ENCODE measurements at regions not wholly inside any gene's neighbourhood (a gene's known extent, or its start where the extent isn't known, plus 50 kb on each side); places are given as distances from the start of the nearest gene placed in this dataset.
"Not testable (repeated sequence)": the region's sequence is repeated elsewhere in the genome, so short reads cannot be mapped to it uniquely, and the experiment has no call there.

DNA sequence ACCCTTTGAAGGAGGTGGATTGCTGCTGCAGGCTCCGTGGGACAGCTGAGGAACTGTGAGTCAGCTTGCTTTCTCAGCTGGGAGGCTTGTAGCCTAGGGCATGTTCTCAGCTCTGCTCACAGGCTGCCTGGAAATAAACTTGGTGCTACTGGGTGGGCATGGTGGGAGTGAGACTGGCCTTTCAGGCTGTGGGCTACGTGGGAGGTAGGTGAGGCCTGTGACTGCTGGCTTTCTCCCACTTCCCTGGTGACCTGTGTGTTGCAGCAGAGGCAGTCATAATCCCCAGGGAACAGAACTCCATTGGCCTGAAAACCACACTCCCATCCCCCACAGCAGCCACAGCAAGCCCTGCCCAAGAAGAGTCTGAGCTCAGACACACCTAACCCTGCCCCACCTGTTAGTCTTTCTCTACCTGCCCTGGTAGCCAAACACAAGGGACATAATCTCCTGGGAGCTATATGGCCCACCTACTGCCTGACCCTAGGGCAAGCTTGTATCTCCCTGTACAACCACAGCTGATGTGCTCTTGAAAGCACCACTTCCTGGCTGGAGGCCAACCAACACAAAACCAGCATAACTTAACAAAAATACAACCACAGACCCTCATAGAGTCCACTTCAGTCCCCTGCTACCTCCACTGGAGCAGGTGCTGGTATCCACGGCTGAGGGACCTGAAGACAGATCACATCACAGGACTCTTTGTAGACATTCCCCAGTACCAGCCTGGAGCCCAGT, 236.5 kb downstream of the SQOR start:
- DNase-seq (ENCODE audit: low read depth in 6 of 9, low spot score in 9 of 9): no peak
- WGBS: 89% methylated on average over 3 of the region's 3 CpGs
- no peaks in the 10 kb centered on the region for H3K4me1 ChIP-seq (ENCODE audit: control insufficient read depth in 2 of 2, insufficient read depth in 2 of 2, low read length in 2 of 2)
- no peaks in the 10 kb centered on the region for H3K9me3 ChIP-seq (ENCODE audit: control insufficient read depth in 2 of 2, insufficient read depth in 1 of 2, low read length in 1 of 2)
- H3K27ac ChIP-seq (ENCODE audit: low read depth in 1 of 2, low read length in 1 of 2): no peak overlapping the region
- H3K4me3 ChIP-seq (ENCODE audit: low read length in 2 of 2): no peak overlapping the region
- no peaks in the 10 kb centered on the region for H3K27me3 ChIP-seq (ENCODE audit: control insufficient read depth in 2 of 2, insufficient read depth in 1 of 2, low read length in 1 of 2)
- no peaks in the 10 kb centered on the region for H3K36me3 ChIP-seq (ENCODE audit: control insufficient read depth in 2 of 2, insufficient read depth in 2 of 2, low read length in 1 of 2)

DNA sequence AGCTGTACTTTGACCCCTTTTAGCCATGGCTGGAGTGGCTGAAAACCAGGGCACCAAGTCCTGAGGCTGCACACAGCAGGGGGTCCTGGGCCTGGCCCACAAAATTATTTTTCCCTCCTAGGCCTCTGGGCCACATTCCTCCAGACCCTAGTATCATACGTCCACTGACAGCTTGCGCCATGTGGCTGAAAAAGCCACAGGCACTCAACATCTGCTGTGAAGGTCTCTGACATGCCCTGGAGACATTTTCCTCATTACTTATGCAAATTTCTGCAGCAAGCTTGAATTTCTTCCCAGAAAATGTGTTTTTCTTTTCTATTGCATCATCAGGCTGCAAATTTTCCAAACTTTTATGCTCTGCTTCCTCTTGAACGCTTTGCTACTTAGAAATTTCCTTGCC, 239.0 kb downstream of the SQOR start:
- H3K27ac ChIP-seq (ENCODE audit: low read depth in 1 of 2, low read length in 1 of 2): no peak overlapping the region
- no peaks in the 10 kb centered on the region for H3K9me3 ChIP-seq (ENCODE audit: control insufficient read depth in 2 of 2, insufficient read depth in 1 of 2, low read length in 1 of 2)
- H3K36me3 ChIP-seq (ENCODE audit: control insufficient read depth in 2 of 2, insufficient read depth in 2 of 2, low read length in 1 of 2): no peaks in the 10 kb centered on the region
- no peak for DNase-seq (ENCODE audit: low read depth in 6 of 9, low spot score in 9 of 9)
- no peaks in the 10 kb centered on the region for H3K4me1 ChIP-seq (ENCODE audit: control insufficient read depth in 2 of 2, insufficient read depth in 2 of 2, low read length in 2 of 2)
- no peaks in the 10 kb centered on the region for H3K27me3 ChIP-seq (ENCODE audit: control insufficient read depth in 2 of 2, insufficient read depth in 1 of 2, low read length in 1 of 2)
- no peak overlapping the region for H3K4me3 ChIP-seq (ENCODE audit: low read length in 2 of 2)
- 85% methylated on average over 3 of the region's 3 CpGs for WGBS

DNA sequence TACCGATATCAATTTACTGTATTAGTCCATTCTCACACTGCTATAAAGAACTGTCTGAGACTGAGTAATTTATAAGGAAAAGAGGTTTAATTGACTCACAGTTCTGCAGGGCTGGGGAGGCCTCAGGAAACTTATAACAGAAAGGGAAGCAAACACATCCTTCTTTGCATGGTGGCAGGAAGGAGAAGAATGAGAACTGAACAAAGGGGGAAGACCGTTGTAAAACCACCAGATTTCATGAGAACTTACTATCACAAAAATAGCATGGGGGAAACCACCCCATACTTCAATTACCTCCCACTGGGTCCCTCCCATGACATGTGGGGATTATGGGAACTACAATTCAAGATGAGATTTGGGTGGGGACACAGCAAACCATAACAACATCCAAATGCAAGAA, 239.7 kb downstream of the SQOR start:
- H3K27ac ChIP-seq (ENCODE audit: low read depth in 1 of 2, low read length in 1 of 2); DNase-seq (ENCODE audit: low read depth in 6 of 9, low spot score in 9 of 9): not testable (repeated sequence)
- 45% methylated on average over 2 of the region's 2 CpGs for WGBS

DNA sequence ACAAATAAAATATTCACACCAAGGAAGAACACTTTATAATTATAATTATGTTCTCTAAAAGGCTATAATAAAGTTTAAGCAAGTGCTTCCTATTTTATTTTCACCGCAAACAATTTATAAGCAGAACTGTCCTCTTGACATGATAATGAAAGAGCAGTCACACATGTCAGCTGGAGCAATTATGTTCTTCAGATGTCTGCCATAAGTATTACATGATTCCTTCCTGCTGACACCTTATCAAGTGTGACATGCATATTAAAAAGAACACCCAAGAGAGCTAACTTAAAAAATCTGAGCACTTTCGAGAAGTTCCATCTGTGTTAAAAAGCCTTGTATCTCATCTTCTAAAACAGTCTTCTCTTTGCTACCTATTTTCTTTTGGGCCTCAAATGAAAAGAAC, 249.5 kb downstream of the SQOR start:
- Histone ChIP-seq H3K9me3 (ENCODE audit: control insufficient read depth in 2 of 2, insufficient read depth in 1 of 2, low read length in 1 of 2) (peaks cover 0 to 10% of the 10 kb centered on the region in 2 donors), H3K27me3 (ENCODE audit: control insufficient read depth in 2 of 2, insufficient read depth in 1 of 2, low read length in 1 of 2) (no peaks in the 10 kb centered on the region), H3K4me1 (ENCODE audit: control insufficient read depth in 2 of 2, insufficient read depth in 2 of 2, low read length in 2 of 2) (no peaks in the 10 kb centered on the region), H3K27ac (ENCODE audit: low read depth in 1 of 2, low read length in 1 of 2) (no peak overlapping the region), H3K36me3 (ENCODE audit: control insufficient read depth in 2 of 2, insufficient read depth in 2 of 2, low read length in 1 of 2) (no peaks in the 10 kb centered on the region), H3K4me3 (ENCODE audit: low read length in 2 of 2) (no peak overlapping the region)
- DNase-seq (ENCODE audit: low read depth in 6 of 9, low spot score in 9 of 9): no peak
- WGBS: 96% methylated on average over 2 of the region's 2 CpGs

More for the DNA sequence above, 239.7 kb downstream of the SQOR start:
- not testable (repeated sequence) for H3K27me3 ChIP-seq (ENCODE audit: control insufficient read depth in 2 of 2, insufficient read depth in 1 of 2, low read length in 1 of 2); H3K36me3 ChIP-seq (ENCODE audit: control insufficient read depth in 2 of 2, insufficient read depth in 2 of 2, low read length in 1 of 2); H3K4me1 ChIP-seq (ENCODE audit: control insufficient read depth in 2 of 2, insufficient read depth in 2 of 2, low read length in 2 of 2); H3K9me3 ChIP-seq (ENCODE audit: control insufficient read depth in 2 of 2, insufficient read depth in 1 of 2, low read length in 1 of 2); H3K4me3 ChIP-seq (ENCODE audit: low read length in 2 of 2)

DNA sequence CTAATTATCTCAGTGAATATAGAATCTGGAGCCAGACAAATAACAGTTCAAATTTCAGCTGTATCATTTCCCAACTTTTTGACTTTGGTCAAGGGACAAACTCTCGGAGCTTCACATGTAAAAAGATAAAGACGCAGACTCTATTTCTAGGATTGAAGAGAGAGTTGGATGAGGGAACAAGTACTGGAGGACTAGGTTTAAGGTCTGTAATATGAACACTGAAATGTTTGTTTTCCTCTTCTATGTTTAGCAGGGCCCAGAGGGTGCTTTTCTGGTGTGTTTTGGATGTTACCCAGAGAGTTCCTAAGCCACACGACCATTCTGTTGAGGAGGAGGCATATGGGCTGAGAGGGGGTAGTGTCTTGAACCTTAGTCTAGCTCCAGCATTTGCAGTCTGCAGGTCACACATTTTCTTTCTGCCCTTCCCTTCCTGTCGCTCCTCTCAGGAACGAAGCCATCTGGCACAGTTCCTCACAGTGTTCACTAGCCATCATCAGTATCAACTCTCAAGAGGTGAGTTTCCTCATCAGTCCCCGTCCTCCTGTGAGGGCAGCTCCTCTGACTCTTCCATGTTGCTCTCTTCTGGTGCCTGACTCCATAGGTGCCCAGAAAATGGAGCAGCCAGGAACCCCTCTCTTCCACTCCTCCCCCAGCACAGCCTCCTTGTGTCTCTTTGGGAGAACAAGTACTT, 250.1 kb downstream of the SQOR start:
- Histone ChIP-seq H3K27me3 (ENCODE audit: control insufficient read depth in 2 of 2, insufficient read depth in 1 of 2, low read length in 1 of 2) (no peaks in the 10 kb centered on the region), H3K9me3 (ENCODE audit: control insufficient read depth in 2 of 2, insufficient read depth in 1 of 2, low read length in 1 of 2) (peaks cover 0 to 10% of the 10 kb centered on the region in 2 donors), H3K4me3 (ENCODE audit: low read length in 2 of 2) (no peak overlapping the region), H3K27ac (ENCODE audit: low read depth in 1 of 2, low read length in 1 of 2) (no peak overlapping the region), H3K4me1 (ENCODE audit: control insufficient read depth in 2 of 2, insufficient read depth in 2 of 2, low read length in 2 of 2) (no peaks in the 10 kb centered on the region), H3K36me3 (ENCODE audit: control insufficient read depth in 2 of 2, insufficient read depth in 2 of 2, low read length in 1 of 2) (no peaks in the 10 kb centered on the region)
- no peak for DNase-seq (ENCODE audit: low read depth in 6 of 9, low spot score in 9 of 9)
- 88% methylated on average over 6 of the region's 6 CpGs for WGBS

DNA sequence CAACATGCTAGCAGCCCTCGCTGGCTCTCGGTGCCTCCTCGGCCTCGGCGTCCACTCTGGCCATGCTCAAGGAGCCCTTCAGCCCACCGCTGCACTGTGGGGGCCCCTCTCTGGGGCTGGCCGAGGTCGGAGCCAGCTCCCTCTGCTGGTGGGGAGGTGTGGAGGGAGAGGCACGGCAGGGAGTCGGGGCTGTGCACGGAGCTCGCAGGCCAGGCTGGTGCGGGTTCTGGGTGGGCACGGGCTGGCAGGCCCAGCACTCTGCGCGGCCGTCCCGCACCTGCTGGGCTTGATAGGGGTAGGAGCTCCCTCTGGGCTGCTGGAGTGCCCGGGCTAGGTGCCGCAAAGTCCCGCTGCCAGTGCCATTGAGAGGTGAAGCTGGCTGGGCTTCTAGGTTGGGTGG, 251.0 kb downstream of the SQOR start:
- no peaks in the 10 kb centered on the region for H3K36me3 ChIP-seq (ENCODE audit: control insufficient read depth in 2 of 2, insufficient read depth in 2 of 2, low read length in 1 of 2)
- H3K4me1 ChIP-seq (ENCODE audit: control insufficient read depth in 2 of 2, insufficient read depth in 2 of 2, low read length in 2 of 2): no peaks in the 10 kb centered on the region
- no peaks in the 10 kb centered on the region for H3K27me3 ChIP-seq (ENCODE audit: control insufficient read depth in 2 of 2, insufficient read depth in 1 of 2, low read length in 1 of 2)
- H3K4me3 ChIP-seq (ENCODE audit: low read length in 2 of 2): no peak overlapping the region
- no peak for DNase-seq (ENCODE audit: low read depth in 6 of 9, low spot score in 9 of 9)
- 97% methylated on average over 21 of the region's 21 CpGs for WGBS
- no peak overlapping the region for H3K27ac ChIP-seq (ENCODE audit: low read depth in 1 of 2, low read length in 1 of 2)
- H3K9me3 ChIP-seq (ENCODE audit: control insufficient read depth in 2 of 2, insufficient read depth in 1 of 2, low read length in 1 of 2): peaks cover 0 to 10% of the 10 kb centered on the region in 2 donors

DNA sequence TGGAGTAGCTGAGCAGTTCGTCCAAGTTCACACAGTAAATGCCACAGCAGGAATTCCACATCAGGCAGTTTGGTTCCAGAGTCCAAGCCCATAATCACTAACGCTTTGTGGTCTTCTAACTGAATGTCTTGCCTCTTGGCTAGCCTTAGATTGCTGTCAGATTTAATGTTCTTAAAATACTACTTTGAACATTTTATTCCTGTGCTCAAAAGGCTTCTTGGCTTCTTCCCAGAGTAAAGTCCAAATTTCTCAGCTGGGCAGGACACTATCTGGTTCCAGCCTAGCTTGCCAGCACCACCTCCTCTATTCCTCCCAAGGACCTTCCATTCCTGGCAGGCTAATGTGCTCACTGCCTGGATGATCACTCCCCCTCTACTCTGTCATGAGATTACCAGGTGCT, 256.9 kb downstream of the SQOR start:
- H3K27ac ChIP-seq (ENCODE audit: low read depth in 1 of 2, low read length in 1 of 2): no peak overlapping the region
- H3K4me1 ChIP-seq (ENCODE audit: control insufficient read depth in 2 of 2, insufficient read depth in 2 of 2, low read length in 2 of 2): no peaks in the 10 kb centered on the region
- H3K4me3 ChIP-seq (ENCODE audit: low read length in 2 of 2): no peak overlapping the region
- no peaks in the 10 kb centered on the region for H3K27me3 ChIP-seq (ENCODE audit: control insufficient read depth in 2 of 2, insufficient read depth in 1 of 2, low read length in 1 of 2)
- peaks cover 0 to 3% of the 10 kb centered on the region in 2 donors for H3K9me3 ChIP-seq (ENCODE audit: control insufficient read depth in 2 of 2, insufficient read depth in 1 of 2, low read length in 1 of 2)
- no peaks in the 10 kb centered on the region for H3K36me3 ChIP-seq (ENCODE audit: control insufficient read depth in 2 of 2, insufficient read depth in 2 of 2, low read length in 1 of 2)
- DNase-seq (ENCODE audit: low read depth in 6 of 9, low spot score in 9 of 9): no peak
- WGBS: 71% methylated on average over 2 of the region's 2 CpGs

DNA sequence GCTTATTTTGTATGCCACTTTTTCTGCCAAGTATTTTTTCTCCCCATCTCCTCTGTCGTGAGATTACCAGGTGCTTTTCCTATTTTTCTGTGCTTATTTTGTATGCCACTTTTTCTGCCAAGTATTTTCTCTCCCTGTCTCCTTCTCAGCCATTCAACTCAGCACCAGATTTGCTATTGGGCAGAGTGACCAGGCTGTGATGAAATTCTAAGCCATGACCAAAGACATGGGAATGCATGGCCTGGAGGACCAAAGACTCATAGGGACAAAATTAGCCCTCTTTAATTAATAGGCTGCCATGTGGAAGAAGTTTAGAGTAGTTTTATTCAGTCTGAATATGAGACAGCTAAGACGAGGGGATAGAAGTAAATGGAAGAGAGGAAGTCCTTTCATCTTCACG, 257.4 kb downstream of the SQOR start:
- no peak for DNase-seq (ENCODE audit: low read depth in 6 of 9, low spot score in 9 of 9)
- WGBS: 80% methylated on average over 3 of the region's 3 CpGs

DNA sequence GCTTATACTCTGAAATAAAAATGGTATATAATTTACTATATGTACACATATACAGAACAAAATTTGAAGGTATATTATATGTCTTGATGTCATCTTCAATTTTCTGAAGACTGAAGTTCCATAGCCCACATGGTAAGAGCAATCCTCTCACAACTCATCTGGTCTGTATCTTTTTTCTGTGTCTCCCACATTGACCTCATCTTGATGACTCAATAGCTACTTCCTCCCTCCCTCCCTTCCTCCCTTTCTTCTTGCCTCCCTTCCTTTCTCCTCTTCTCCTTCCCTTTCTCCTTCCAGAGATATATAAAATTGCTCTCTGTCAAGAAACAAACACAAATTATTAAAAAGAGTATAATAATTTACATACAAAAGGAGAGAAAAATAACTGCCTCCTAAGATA, 268.5 kb downstream of the SQOR start:
- H3K9me3 ChIP-seq (ENCODE audit: control insufficient read depth in 2 of 2, insufficient read depth in 1 of 2, low read length in 1 of 2): no peaks in the 10 kb centered on the region
- no peaks in the 10 kb centered on the region for H3K27me3 ChIP-seq (ENCODE audit: control insufficient read depth in 2 of 2, insufficient read depth in 1 of 2, low read length in 1 of 2)
- no peak for DNase-seq (ENCODE audit: low read depth in 6 of 9, low spot score in 9 of 9)
- no peak overlapping the region for H3K4me3 ChIP-seq (ENCODE audit: low read length in 2 of 2)
- H3K36me3 ChIP-seq (ENCODE audit: control insufficient read depth in 2 of 2, insufficient read depth in 2 of 2, low read length in 1 of 2): no peaks in the 10 kb centered on the region
- no peaks in the 10 kb centered on the region for H3K4me1 ChIP-seq (ENCODE audit: control insufficient read depth in 2 of 2, insufficient read depth in 2 of 2, low read length in 2 of 2)
- H3K27ac ChIP-seq (ENCODE audit: low read depth in 1 of 2, low read length in 1 of 2): no peak overlapping the region

More for the DNA sequence above, 257.4 kb downstream of the SQOR start:
- H3K27ac ChIP-seq (ENCODE audit: low read depth in 1 of 2, low read length in 1 of 2): no peak overlapping the region
- H3K4me3 ChIP-seq (ENCODE audit: low read length in 2 of 2): no peak overlapping the region
- H3K9me3 ChIP-seq (ENCODE audit: control insufficient read depth in 2 of 2, insufficient read depth in 1 of 2, low read length in 1 of 2): peaks cover 0 to 3% of the 10 kb centered on the region in 2 donors
- no peaks in the 10 kb centered on the region for H3K27me3 ChIP-seq (ENCODE audit: control insufficient read depth in 2 of 2, insufficient read depth in 1 of 2, low read length in 1 of 2)
- no peaks in the 10 kb centered on the region for H3K4me1 ChIP-seq (ENCODE audit: control insufficient read depth in 2 of 2, insufficient read depth in 2 of 2, low read length in 2 of 2)
- no peaks in the 10 kb centered on the region for H3K36me3 ChIP-seq (ENCODE audit: control insufficient read depth in 2 of 2, insufficient read depth in 2 of 2, low read length in 1 of 2)

Data from thymus (tissue), 11 donors.